PC-9 (cell line): ENCODE measurements at regions not wholly inside any gene's neighbourhood (a gene's known extent, or its start where the extent isn't known, plus 50 kb on each side); places are given as distances from the start of the nearest gene placed in this dataset.

Experiments
- BruUV-seq: library from RNA; stranded (reverse); fragments of 400-500 nt; replicated peaks from 2 replicates; lab custom pipeline; 2021; lab: Mats Ljungman, UMichigan
- CTCF ChIA-PET: fragments of 300-600 bp; sonication (Branson Sonifier 250); formaldehyde crosslinking; loops from one replicate; lab custom pipeline; 2022; ENCODE audit warnings: antibody characterized with exemption; lab: Charles Lee
- POLR2A ChIA-PET: fragments of 300-600 bp; sonication (Branson Sonifier 250); formaldehyde crosslinking; loops from one replicate; lab custom pipeline; 2022; ENCODE audit warnings: antibody characterized with exemption; ENCODE audit not compliant: unreplicated experiment; lab: Charles Lee
- DNase-seq, 2 experiments: peaks; one replicate each; pipeline versions ENCODE4 v3.0.0 to v3.0.0-alpha.2; 2015 to 2022; ENCODE audit warnings: mixed read lengths in 1 of 2
- H2AFZ ChIP-seq: fragments of 200-600 bp; sonication (generic); 2 replicates; pipeline ENCODE4 v1.8.1; 2017; ENCODE audit warnings: antibody characterized with exemption
- H3F3A ChIP-seq: fragments of 200-600 bp; sonication (generic); 2 replicates; pipeline ENCODE4 v1.8.1; 2017; ENCODE audit warnings: antibody characterized with exemption, mild to moderate bottlenecking, low read depth; ENCODE audit not compliant: insufficient read depth
- H3K27ac ChIP-seq: fragments of 200-600 bp; sonication (generic); 2 replicates; pipeline ENCODE4 v1.6.1; 2016; ENCODE audit warnings: mixed run types
- H3K27me3 ChIP-seq: fragments of 200-600 bp; sonication (generic); 2 replicates; pipeline ENCODE4 v1.6.1; 2016; ENCODE audit warnings: low read depth, mixed run types; ENCODE audit not compliant: insufficient read depth
- H3K36me3 ChIP-seq: fragments of 200-600 bp; sonication (generic); 2 replicates; pipeline ENCODE4 v1.6.1; 2016; ENCODE audit warnings: low read depth, mixed run types
- H3K4me1 ChIP-seq: fragments of 200-600 bp; sonication (generic); replicated peaks from 2 replicates; pipeline ENCODE4 v1.6.1; 2016; ENCODE audit warnings: mixed run types; ENCODE audit not compliant: insufficient read depth
- H3K4me2 ChIP-seq: fragments of 200-600 bp; sonication (generic); 2 replicates; pipeline ENCODE4 v1.6.1; 2017; ENCODE audit warnings: mixed run types
- H3K4me3 ChIP-seq: fragments of 200-600 bp; sonication (generic); 2 replicates; pipeline ENCODE4 v1.6.1; 2016; ENCODE audit warnings: mixed run types
- H3K79me2 ChIP-seq: fragments of 200-600 bp; sonication (generic); 2 replicates; pipeline ENCODE4 v1.6.1; 2017; ENCODE audit warnings: low read depth, mixed run types
- H3K9me2 ChIP-seq: fragments of 200-600 bp; sonication (generic); 2 replicates; pipeline ENCODE4 v1.8.1; 2017; ENCODE audit warnings: mild to moderate bottlenecking; ENCODE audit not compliant: insufficient read depth
- H3K9me3 ChIP-seq: fragments of 200-600 bp; sonication (generic); 2 replicates; pipeline ENCODE4 v1.8.1; 2016; ENCODE audit warnings: low read depth; ENCODE audit not compliant: insufficient read depth
- H4K20me1 ChIP-seq: fragments of 200-600 bp; sonication (generic); 2 replicates; pipeline ENCODE4 v1.8.1; 2017; ENCODE audit not compliant: insufficient read depth
- EZH2 ChIP-seq: fragments of 200-600 bp; sonication (generic); IDR thresholded peaks from 2 replicates; pipeline ENCODE4 v1.8.0; 2017; ENCODE audit warnings: antibody characterized with exemption, low read depth
- intact Hi-C: fragments of 100-400 bp; cut with micrococcal nuclease; formaldehyde crosslinking; loops from one replicate; pipeline ENCODE4 v1.10.0; 2022; ENCODE audit not compliant: unreplicated experiment
- TF ChIP-seq, protein P1 (sequence below): fragments of 200-600 bp; sonication (generic); conservative IDR thresholded peaks from 2 replicates; pipeline ENCODE4 v1.6.1; 2017; ENCODE audit warnings: mixed run types, antibody characterized with exemption, mild to moderate bottlenecking, moderate library complexity

DNA sequence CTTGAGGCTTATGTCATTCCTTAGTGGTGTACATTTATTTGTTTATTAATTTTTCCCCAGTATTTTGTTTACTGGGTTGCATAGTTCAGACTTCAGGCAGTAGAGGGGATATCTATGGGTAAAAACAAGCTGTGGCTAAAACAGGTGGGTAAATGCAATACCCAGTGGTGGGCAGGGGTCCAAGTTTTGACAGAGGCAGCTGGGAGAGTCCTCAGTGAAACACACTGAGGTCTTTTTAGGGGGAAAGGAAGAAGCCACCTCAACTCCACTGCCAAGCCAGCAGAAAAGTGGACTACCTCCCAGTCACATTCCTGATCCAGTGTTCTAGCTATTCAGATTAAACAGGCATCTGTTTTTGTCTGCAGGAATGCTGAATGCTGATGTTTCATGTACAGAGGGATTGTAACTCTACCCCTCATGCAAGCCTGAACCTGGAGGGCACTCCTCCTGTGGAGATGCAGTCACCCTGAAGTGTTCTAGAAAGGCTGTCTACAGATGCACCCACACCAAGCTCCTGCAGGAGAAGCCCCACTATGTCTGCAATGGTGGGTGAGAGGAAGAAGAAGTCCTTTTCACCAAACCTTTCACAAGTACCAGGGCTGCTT, 757.8 kb downstream of the INHBA start:
- Histone ChIP-seq H3K9me2 (no peaks in the 10 kb centered on the region; the same call in 1 of the 2 replicates), H3K27ac (no peak overlapping the region), H3K4me3 (no peak overlapping the region), H3K79me2 (no peaks in the 10 kb centered on the region), H3K27me3 (no peaks in the 10 kb centered on the region), H3K9me3 (peaks cover 37% of the 10 kb centered on the region), H4K20me1 (no peaks in the 10 kb centered on the region), H3K4me1 (no peaks in the 10 kb centered on the region), H3K36me3 (no peaks in the 10 kb centered on the region), H3F3A (no peaks in the 10 kb centered on the region), H2AFZ (no peak overlapping the region), H3K4me2 (no peak overlapping the region)
- DNase-seq: no peak
- no TSS peak for BruUV-seq
- POLR2A ChIA-PET: no interaction called here
- CTCF ChIA-PET: no interaction called here
- TF ChIP-seq, protein P1, sequence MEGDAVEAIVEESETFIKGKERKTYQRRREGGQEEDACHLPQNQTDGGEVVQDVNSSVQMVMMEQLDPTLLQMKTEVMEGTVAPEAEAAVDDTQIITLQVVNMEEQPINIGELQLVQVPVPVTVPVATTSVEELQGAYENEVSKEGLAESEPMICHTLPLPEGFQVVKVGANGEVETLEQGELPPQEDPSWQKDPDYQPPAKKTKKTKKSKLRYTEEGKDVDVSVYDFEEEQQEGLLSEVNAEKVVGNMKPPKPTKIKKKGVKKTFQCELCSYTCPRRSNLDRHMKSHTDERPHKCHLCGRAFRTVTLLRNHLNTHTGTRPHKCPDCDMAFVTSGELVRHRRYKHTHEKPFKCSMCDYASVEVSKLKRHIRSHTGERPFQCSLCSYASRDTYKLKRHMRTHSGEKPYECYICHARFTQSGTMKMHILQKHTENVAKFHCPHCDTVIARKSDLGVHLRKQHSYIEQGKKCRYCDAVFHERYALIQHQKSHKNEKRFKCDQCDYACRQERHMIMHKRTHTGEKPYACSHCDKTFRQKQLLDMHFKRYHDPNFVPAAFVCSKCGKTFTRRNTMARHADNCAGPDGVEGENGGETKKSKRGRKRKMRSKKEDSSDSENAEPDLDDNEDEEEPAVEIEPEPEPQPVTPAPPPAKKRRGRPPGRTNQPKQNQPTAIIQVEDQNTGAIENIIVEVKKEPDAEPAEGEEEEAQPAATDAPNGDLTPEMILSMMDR: no peak
- no peak for TF ChIP-seq EZH2
- intact Hi-C loops: no loop called here

DNA sequence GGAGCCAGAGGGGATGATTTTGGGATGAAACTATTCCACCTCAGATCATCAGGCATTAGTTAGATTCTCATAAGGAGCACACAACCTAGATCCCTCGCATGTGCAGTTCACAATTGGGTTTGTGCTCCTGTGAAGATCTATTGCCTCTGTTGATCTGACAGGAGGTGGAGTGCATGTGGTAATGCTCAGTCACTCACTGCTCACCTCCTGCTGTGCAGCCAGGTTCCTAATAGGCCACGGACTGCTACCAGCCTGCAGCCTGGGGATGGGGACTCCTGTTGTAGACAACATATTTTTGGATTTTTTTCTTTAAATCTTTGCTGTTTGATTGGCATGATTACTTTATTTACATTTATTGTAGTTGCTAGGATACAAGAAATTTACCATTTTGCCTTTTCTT, 765.0 kb downstream of the INHBA start:
- no peak overlapping the region for H3K4me2 ChIP-seq
- TF ChIP-seq, protein P1: no peak
- no peak for TF ChIP-seq EZH2
- CTCF ChIA-PET: no interaction called here
- no peaks in the 10 kb centered on the region for H3K79me2 ChIP-seq
- no peak overlapping the region for H3K27ac ChIP-seq
- no TSS peak for BruUV-seq
- H2AFZ ChIP-seq: no peak overlapping the region
- POLR2A ChIA-PET: no interaction called here
- H3K4me3 ChIP-seq: no peak overlapping the region
- no peaks in the 10 kb centered on the region for H3K27me3 ChIP-seq
- DNase-seq: peak in 1 of 2 experiments; percentile 11
- intact Hi-C loops: no loop called here
- H3F3A ChIP-seq: no peaks in the 10 kb centered on the region
- no peaks in the 10 kb centered on the region; the same call in 1 of the 2 replicates for H3K36me3 ChIP-seq
- no peaks in the 10 kb centered on the region for H3K4me1 ChIP-seq
- no peaks in the 10 kb centered on the region; the same call in 1 of the 2 replicates for H3K9me2 ChIP-seq
- no peaks in the 10 kb centered on the region for H4K20me1 ChIP-seq
- peaks cover 32% of the 10 kb centered on the region for H3K9me3 ChIP-seq

DNA sequence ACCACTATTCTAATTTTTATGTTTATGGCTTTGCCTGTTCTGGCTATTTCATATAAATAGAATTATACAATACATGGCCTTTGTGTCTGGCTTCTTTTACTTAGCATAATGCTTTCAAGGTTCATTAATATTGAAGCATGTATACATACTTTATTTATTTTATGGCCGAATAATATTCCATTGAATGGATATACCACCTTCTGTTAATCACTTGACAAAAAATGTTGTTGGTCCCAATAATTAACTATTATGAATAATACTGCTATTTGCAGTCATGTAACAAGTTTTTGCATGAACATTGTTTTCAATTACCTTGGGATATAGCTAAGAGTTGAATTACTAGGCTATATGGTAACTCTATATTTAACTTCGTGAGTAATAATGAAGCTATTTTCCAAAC, 767.5 kb downstream of the INHBA start:
- no peaks in the 10 kb centered on the region for H3K4me1 ChIP-seq
- intact Hi-C loops: no loop called here
- H3K36me3 ChIP-seq: no peaks in the 10 kb centered on the region; the same call in 1 of the 2 replicates
- H2AFZ ChIP-seq: no peak overlapping the region
- no peaks in the 10 kb centered on the region; the same call in 1 of the 2 replicates for H3K9me2 ChIP-seq
- no peak overlapping the region for H3K4me3 ChIP-seq
- no peaks in the 10 kb centered on the region for H3F3A ChIP-seq
- POLR2A ChIA-PET: no interaction called here
- H3K27ac ChIP-seq: no peak overlapping the region
- H3K4me2 ChIP-seq: no peak overlapping the region
- CTCF ChIA-PET: no interaction called here
- H3K9me3 ChIP-seq: peaks cover 23% of the 10 kb centered on the region
- BruUV-seq: no TSS peak
- no peak for TF ChIP-seq EZH2
- TF ChIP-seq, protein P1: no peak
- no peaks in the 10 kb centered on the region for H3K27me3 ChIP-seq
- DNase-seq: peak in 1 of 2 experiments; percentile 25
- H3K79me2 ChIP-seq: no peaks in the 10 kb centered on the region
- H4K20me1 ChIP-seq: no peaks in the 10 kb centered on the region
